B cell (primary cell): ENCODE measurements at regions not wholly inside any gene's neighbourhood (a gene's known extent, or its start where the extent isn't known, plus 50 kb on each side); places are given as distances from the start of the nearest gene placed in this dataset.

Source experiments
- CTCF ChIP-seq: fragments of 200-600 bp; IDR thresholded peaks from one replicate; pipeline ENCODE4 v1.8.0; 2022; ENCODE audit warnings: antibody characterized with exemption, mild to moderate bottlenecking
- EZH2 ChIP-seq: IDR thresholded peaks from 2 replicates; pipeline ENCODE4 v1.6.1; 2012; ENCODE audit warnings: borderline replicate concordance, low read depth, mild to moderate bottlenecking, moderate library complexity, low read length; ENCODE audit not compliant: insufficient read depth, poor library complexity, severe bottlenecking

DNA sequence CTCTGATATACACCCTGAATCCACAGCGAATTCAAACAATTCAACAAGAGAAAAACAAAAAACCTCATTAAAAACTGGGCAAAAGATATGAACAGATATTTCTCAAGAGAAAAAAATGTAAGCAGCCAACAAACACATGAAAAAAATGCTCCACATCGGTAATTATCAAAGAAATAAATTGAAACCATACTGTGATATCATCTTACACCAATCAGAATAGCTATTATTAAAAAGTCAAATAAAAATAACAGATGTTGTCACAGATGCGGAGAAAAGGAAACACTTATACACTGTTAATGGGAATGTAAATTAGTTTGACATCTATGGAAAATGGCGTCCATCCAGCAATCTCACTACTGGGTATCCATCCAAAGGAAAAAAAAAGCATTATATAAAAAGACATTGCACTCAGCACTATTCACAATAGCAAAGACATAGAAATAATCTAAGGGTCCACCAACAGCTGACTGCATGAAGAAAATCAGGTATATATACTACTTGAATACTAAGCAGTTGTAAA, 1495.0 kb upstream of the PCDH20 start:
- TF ChIP-seq CTCF (no peak), EZH2 (no peak)
